ENCODE measurements at regions not wholly inside any gene's neighbourhood (a gene's known extent, or its start where the extent isn't known, plus 50 kb on each side); places are given as distances from the start of the nearest gene placed in this dataset.
"Not testable (repeated sequence)": the region's sequence is repeated elsewhere in the genome, so short reads cannot be mapped to it uniquely, and the experiment has no call there.

DNA sequence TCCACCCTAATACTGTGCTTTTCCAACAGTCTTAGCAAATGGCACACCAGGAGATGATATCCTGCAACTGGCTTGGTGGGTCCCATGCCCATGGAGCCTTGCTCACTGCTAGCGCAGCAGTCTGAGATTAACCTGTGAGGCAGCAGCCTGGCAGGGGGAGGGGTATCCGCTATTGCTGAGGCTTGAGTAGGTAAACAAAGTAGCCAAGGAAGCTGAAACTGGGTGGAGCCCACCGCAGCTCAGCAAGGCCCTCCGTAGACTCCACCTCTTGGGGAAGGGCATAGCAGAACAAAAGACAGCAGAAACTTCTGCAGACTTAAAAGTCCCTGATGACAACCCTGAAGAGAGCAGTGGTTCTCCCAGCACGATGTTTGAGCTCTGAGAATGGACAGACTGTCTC is 399.0 kb downstream of the CCSER2 start:
- H3K27ac ChIP-seq: no peak overlapping the region
- H3K36me3 ChIP-seq: no peaks in the 10 kb centered on the region
- in situ Hi-C loops (cut with MboI; ENCODE audit: low pct_ligation_motif_present in 1 of 4, low pct_unique_long_range_greater_than_20kb in 1 of 4, low sequenced_read_pairs in 3 of 4) (no loop called here), intact Hi-C loops (cut with DNase I; ENCODE audit: low total_unique reads) (no loop called here)
- H3K4me3 ChIP-seq: no peak overlapping the region
- H3K27me3 ChIP-seq: no peaks in the 10 kb centered on the region
- TF ChIP-seq POLR2A (IDR thresholded peaks at IDR 0.05) (no peak), EP300 (IDR thresholded peaks at IDR 0.05; ENCODE audit: low read depth) (no peak), POLR2AphosphoS5 (IDR thresholded peaks at IDR 0.05) (no peak)
- TF ChIP-seq, protein P1, sequence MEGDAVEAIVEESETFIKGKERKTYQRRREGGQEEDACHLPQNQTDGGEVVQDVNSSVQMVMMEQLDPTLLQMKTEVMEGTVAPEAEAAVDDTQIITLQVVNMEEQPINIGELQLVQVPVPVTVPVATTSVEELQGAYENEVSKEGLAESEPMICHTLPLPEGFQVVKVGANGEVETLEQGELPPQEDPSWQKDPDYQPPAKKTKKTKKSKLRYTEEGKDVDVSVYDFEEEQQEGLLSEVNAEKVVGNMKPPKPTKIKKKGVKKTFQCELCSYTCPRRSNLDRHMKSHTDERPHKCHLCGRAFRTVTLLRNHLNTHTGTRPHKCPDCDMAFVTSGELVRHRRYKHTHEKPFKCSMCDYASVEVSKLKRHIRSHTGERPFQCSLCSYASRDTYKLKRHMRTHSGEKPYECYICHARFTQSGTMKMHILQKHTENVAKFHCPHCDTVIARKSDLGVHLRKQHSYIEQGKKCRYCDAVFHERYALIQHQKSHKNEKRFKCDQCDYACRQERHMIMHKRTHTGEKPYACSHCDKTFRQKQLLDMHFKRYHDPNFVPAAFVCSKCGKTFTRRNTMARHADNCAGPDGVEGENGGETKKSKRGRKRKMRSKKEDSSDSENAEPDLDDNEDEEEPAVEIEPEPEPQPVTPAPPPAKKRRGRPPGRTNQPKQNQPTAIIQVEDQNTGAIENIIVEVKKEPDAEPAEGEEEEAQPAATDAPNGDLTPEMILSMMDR (IDR thresholded peaks at IDR 0.05): no peak
- no peaks in the 10 kb centered on the region for H3K9me3 ChIP-seq
- DNase-seq: no peak
- WGBS, 2 donors (ENCODE audit: low coverage in 1 of 2): 71% methylated on average over 5 of the region's 5 CpGs; no CpG with 5 or more reads in 1 of the 2 donors
- H3K4me1 ChIP-seq: no peaks in the 10 kb centered on the region

- H3K36me3 ChIP-seq; in situ Hi-C loops (cut with MboI; ENCODE audit: low pct_ligation_motif_present in 1 of 4, low pct_unique_long_range_greater_than_20kb in 1 of 4, low sequenced_read_pairs in 3 of 4); H3K4me3 ChIP-seq; H3K27me3 ChIP-seq; H3K9me3 ChIP-seq; DNase-seq; intact Hi-C loops (cut with DNase I; ENCODE audit: low total_unique reads); H3K4me1 ChIP-seq; H3K27ac ChIP-seq: not testable (repeated sequence)
- WGBS, 2 donors (ENCODE audit: low coverage in 1 of 2): 82 to 85% methylated on average over 7 to 9 of the region's 9 CpGs
Observed at GRCh38 chr10:84739126-84739525, 410.7 kb downstream of the CCSER2 start.

DNA sequence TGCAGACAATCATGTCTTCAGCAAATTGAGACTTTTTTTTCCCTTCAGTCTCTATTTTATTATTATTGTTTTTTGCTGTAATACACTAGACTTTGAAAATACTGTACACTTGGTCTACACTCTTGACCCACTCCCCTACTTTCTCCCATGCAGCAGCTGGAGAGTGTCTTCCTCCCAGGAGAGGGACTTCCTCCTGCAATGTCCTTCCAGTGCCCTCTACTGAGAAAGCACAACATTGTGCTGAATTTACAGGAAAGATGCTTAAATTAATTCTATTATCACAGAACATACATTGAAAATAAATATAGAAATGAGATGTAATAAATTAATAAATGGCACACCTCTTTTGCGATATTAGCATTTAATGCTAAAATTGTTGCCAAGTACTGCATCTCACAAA is 411.3 kb downstream of the CCSER2 start:
- Histone ChIP-seq H3K4me1 (no peaks in the 10 kb centered on the region), H3K27me3 (no peaks in the 10 kb centered on the region), H3K4me3 (no peak overlapping the region), H3K27ac (no peak overlapping the region), H3K9me3 (no peaks in the 10 kb centered on the region), H3K36me3 (no peaks in the 10 kb centered on the region)
- TF ChIP-seq, protein P1 (IDR thresholded peaks at IDR 0.05): no peak
- TF ChIP-seq EP300 (IDR thresholded peaks at IDR 0.05; ENCODE audit: low read depth): no peak
- no peak for TF ChIP-seq POLR2A (IDR thresholded peaks at IDR 0.05)
- TF ChIP-seq POLR2AphosphoS5 (IDR thresholded peaks at IDR 0.05): no peak
- intact Hi-C loops (cut with DNase I; ENCODE audit: low total_unique reads) (loop anchor here (5.0 kb wide), 1 partner anchor 197 kb away; no protein-coding TSS in a partner anchor), in situ Hi-C loops (cut with MboI; ENCODE audit: low pct_ligation_motif_present in 1 of 4, low pct_unique_long_range_greater_than_20kb in 1 of 4, low sequenced_read_pairs in 3 of 4) (no loop called here)
- 51 to 95% methylated on average over 1 of the region's 1 CpG for WGBS, 2 donors (ENCODE audit: low coverage in 1 of 2)
- DNase-seq: no peak

DNA sequence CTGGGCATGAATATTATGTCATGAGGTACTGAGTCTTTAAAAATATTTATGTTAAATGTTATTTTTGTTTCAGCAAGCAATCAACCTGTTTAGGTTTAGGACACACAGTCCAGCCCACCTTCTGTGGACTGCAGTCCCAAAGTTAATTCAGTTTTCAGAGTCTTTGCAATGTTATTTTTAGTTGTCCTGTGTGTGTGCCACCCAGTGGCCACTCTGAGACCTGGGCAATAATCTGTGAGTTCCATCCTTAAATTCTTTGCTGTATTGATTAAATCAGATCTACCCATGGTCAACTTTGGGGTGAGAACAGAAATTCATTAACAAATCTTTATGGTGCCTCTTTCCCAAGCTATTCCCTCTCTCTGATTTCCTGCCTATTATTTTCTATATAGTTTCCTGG is 415.1 kb downstream of the CCSER2 start:
- Histone ChIP-seq H3K9me3 (no peaks in the 10 kb centered on the region), H3K36me3 (no peaks in the 10 kb centered on the region), H3K27me3 (no peaks in the 10 kb centered on the region), H3K4me1 (no peaks in the 10 kb centered on the region), H3K27ac (no peak overlapping the region), H3K4me3 (no peak overlapping the region)
- TF ChIP-seq, protein P1 (IDR thresholded peaks at IDR 0.05): peak in 2 of 5 experiments; percentile 29 to 35
- TF ChIP-seq POLR2A (IDR thresholded peaks at IDR 0.05): no peak
- no peak for DNase-seq
- in situ Hi-C loops (cut with MboI; ENCODE audit: low pct_ligation_motif_present in 1 of 4, low pct_unique_long_range_greater_than_20kb in 1 of 4, low sequenced_read_pairs in 3 of 4) (no loop called here), intact Hi-C loops (cut with DNase I; ENCODE audit: low total_unique reads) (loop anchor here (5.0 kb wide), 1 partner anchor 201 kb away; no protein-coding TSS in a partner anchor)

- in situ Hi-C loops (cut with MboI; ENCODE audit: low pct_ligation_motif_present in 1 of 4, low pct_unique_long_range_greater_than_20kb in 1 of 4, low sequenced_read_pairs in 3 of 4): no loop called here
- TF ChIP-seq, protein P1 (IDR thresholded peaks at IDR 0.05): no peak
- TF ChIP-seq EP300 (IDR thresholded peaks at IDR 0.05; ENCODE audit: low read depth): no peak
- TF ChIP-seq POLR2A (IDR thresholded peaks at IDR 0.05): no peak
- no peak for TF ChIP-seq POLR2AphosphoS5 (IDR thresholded peaks at IDR 0.05)
- Histone ChIP-seq H3K9me3 (no peaks in the 10 kb centered on the region), H3K4me3 (no peak overlapping the region), H3K36me3 (no peaks in the 10 kb centered on the region), H3K27me3 (no peaks in the 10 kb centered on the region), H3K4me1 (no peaks in the 10 kb centered on the region), H3K27ac (no peak overlapping the region)
- intact Hi-C loops (cut with DNase I; ENCODE audit: low total_unique reads): no loop called here
- 78 to 87% methylated on average over 7 of the region's 7 CpGs for WGBS, 2 donors (ENCODE audit: low coverage in 1 of 2)
- no peak for DNase-seq
Observed at GRCh38 chr10:84755311-84755710, 426.9 kb downstream of the CCSER2 start.

DNA sequence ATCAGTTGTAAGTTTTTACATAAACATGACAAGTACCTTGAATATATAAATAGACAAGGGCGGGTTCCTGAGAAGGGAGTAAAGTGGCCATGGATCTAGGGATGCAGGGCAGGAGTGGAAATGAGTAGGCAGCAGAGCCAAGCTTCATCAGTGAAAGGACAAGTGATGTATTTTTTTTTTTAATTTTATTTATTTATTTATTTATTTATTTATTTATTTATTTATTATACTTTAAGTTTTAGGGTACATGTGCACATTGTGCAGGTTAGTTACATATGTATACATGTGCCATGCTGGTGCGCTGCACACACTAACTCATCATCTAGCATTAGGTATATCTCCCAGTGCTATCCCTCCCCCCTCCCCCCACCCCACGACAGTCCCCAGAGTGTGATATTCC is 428.3 kb downstream of the CCSER2 start:
- H3K27ac ChIP-seq; H3K36me3 ChIP-seq; H3K9me3 ChIP-seq; H3K27me3 ChIP-seq; H3K4me3 ChIP-seq; in situ Hi-C loops (cut with MboI; ENCODE audit: low pct_ligation_motif_present in 1 of 4, low pct_unique_long_range_greater_than_20kb in 1 of 4, low sequenced_read_pairs in 3 of 4); H3K4me1 ChIP-seq; DNase-seq; intact Hi-C loops (cut with DNase I; ENCODE audit: low total_unique reads): not testable (repeated sequence)
- WGBS, 2 donors (ENCODE audit: low coverage in 1 of 2): 75 to 98% methylated on average over 1 to 3 of the region's 3 CpGs

DNA sequence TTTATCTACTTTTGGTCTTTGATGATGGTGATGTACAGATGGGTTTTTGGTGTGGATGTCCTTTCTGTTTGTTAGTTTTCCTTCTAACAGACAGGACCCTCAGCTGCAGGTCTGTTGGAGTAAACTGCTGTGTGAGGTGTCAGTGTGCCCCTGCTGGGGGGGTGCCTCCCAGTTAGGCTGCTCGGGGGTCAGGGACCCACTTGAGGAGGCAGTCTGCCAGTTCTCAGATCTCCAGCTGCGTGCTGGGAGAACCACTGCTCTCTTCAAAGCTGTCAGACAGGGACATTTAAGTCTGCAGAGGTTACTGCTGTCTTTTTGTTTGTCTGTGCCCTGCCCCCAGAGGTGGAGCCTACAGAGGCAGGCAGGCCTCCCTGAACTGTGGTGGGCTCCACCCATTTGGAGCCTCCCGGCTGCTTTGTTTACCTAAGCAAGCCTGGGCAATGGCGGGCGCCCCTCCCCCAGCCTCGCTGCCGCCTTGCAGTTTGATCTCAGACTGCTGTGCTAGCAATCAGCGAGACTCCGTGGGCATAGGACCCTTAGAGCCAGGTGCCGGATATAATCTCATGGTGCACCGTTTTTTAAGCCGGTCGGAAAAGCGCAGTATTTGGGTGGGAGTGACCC is 433.7 kb downstream of the CCSER2 start:
- 52% methylated on average over 12 of the region's 14 CpGs; no CpG with 5 or more reads in 1 of the 2 donors for WGBS, 2 donors (ENCODE audit: low coverage in 1 of 2)
- H3K4me1 ChIP-seq; intact Hi-C loops (cut with DNase I; ENCODE audit: low total_unique reads); H3K9me3 ChIP-seq; H3K27ac ChIP-seq; H3K27me3 ChIP-seq; H3K4me3 ChIP-seq; H3K36me3 ChIP-seq; in situ Hi-C loops (cut with MboI; ENCODE audit: low pct_ligation_motif_present in 1 of 4, low pct_unique_long_range_greater_than_20kb in 1 of 4, low sequenced_read_pairs in 3 of 4): not testable (repeated sequence)
- peak; percentile 20 for DNase-seq

Data from transverse colon (tissue), 4 donors.